GM19240 (cell line): ENCODE measurements at regions not wholly inside any gene's neighbourhood (a gene's known extent, or its start where the extent isn't known, plus 50 kb on each side); places are given as distances from the start of the nearest gene placed in this dataset.

Experiments
- DNase-seq: peaks from one replicate; pipeline ENCODE4 v3.0.0; 2011; ENCODE audit warnings: low spot score; ENCODE audit not compliant: insufficient read length

GRCh38 chr5:145117285-145117684, 717.9 kb downstream of the PRELID2 start:
- DNase-seq = no peak

- no peak for DNase-seq
These were observed 723.7 kb downstream of the PRELID2 start for GRCh38 chr5:145111420-145111819.

GRCh38 chr5:145110834-145111233, 724.3 kb downstream of the PRELID2 start:
- DNase-seq = no peak

GRCh38 chr5:145110181-145110580, 725.0 kb downstream of the PRELID2 start:
- DNase-seq = no peak

GRCh38 chr5:145105384-145105783, 729.8 kb downstream of the PRELID2 start:
- no peak for DNase-seq

GRCh38 chr5:145104106-145104505, 731.0 kb downstream of the PRELID2 start:
- no peak for DNase-seq

GRCh38 chr5:145101246-145101645, 733.9 kb downstream of the PRELID2 start:
- no peak for DNase-seq

- no peak for DNase-seq
These were observed 745.0 kb downstream of the PRELID2 start for GRCh38 chr5:145090115-145090514.

- DNase-seq = no peak
These were observed 750.3 kb downstream of the PRELID2 start for GRCh38 chr5:145084834-145085233.

GRCh38 chr5:145077028-145077427, 758.1 kb downstream of the PRELID2 start:
- no peak for DNase-seq

- DNase-seq = no peak
These were observed 759.1 kb downstream of the PRELID2 start for GRCh38 chr5:145076040-145076439.

- DNase-seq = no peak
These were observed 762.3 kb downstream of the PRELID2 start for GRCh38 chr5:145072889-145073288.

- DNase-seq = no peak
These were observed 766.4 kb downstream of the PRELID2 start for GRCh38 chr5:145068721-145069120.

- no peak for DNase-seq
These were observed 772.7 kb downstream of the PRELID2 start for GRCh38 chr5:145062280-145063062.

GRCh38 chr5:145056800-145057199, 778.3 kb downstream of the PRELID2 start:
- DNase-seq = peak; percentile 1

GRCh38 chr5:145050181-145050580, 785.0 kb downstream of the PRELID2 start:
- no peak for DNase-seq

GRCh38 chr5:145044970-145045369, 790.2 kb downstream of the PRELID2 start:
- no peak for DNase-seq

GRCh38 chr5:145028626-145029025, 806.5 kb downstream of the PRELID2 start:
- no peak for DNase-seq

GRCh38 chr5:145027286-145027685, 807.9 kb downstream of the PRELID2 start:
- DNase-seq = no peak

- no peak for DNase-seq
These were observed 809.4 kb downstream of the PRELID2 start for GRCh38 chr5:145025775-145026174.

- no peak for DNase-seq
These were observed 820.0 kb downstream of the PRELID2 start for GRCh38 chr5:145015146-145015545.

GRCh38 chr5:145014109-145014508, 821.0 kb downstream of the PRELID2 start:
- DNase-seq = no peak

- DNase-seq = no peak
These were observed 824.3 kb downstream of the PRELID2 start for GRCh38 chr5:145010834-145011233.
